ENCODE measurements at regions not wholly inside any gene's neighbourhood (a gene's known extent, or its start where the extent isn't known, plus 50 kb on each side); places are given as distances from the start of the nearest gene placed in this dataset.

DNA sequence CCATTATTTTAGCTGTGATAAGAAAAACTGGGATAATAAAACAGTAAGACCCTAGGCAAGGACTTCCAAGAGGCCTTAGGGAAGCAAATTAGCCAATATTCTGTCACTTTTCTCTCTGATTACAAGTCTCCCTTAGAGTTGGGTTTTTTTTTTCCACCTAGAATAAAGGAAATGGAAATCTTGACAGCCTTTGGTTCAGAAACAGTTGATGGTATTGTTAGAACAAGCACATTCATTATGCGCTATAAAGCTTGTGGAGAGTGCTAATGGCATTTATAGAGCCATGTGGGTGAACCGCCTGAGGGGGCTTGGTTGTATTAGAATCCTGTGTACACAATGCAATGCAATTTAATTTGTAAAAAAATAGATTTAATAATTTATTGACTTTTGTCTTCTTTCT, 88.9 kb upstream of the OGFRL1 start:
- TF ChIP-seq, protein P1, sequence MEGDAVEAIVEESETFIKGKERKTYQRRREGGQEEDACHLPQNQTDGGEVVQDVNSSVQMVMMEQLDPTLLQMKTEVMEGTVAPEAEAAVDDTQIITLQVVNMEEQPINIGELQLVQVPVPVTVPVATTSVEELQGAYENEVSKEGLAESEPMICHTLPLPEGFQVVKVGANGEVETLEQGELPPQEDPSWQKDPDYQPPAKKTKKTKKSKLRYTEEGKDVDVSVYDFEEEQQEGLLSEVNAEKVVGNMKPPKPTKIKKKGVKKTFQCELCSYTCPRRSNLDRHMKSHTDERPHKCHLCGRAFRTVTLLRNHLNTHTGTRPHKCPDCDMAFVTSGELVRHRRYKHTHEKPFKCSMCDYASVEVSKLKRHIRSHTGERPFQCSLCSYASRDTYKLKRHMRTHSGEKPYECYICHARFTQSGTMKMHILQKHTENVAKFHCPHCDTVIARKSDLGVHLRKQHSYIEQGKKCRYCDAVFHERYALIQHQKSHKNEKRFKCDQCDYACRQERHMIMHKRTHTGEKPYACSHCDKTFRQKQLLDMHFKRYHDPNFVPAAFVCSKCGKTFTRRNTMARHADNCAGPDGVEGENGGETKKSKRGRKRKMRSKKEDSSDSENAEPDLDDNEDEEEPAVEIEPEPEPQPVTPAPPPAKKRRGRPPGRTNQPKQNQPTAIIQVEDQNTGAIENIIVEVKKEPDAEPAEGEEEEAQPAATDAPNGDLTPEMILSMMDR (IDR thresholded peaks at IDR 0.05 in 4 of 5, conservative IDR thresholded peaks at IDR 0.05 in 1 of 5) = no peak
- no peak for TF ChIP-seq POLR2A (IDR thresholded peaks at IDR 0.05)
